ENCODE measurements at regions not wholly inside any gene's neighbourhood (a gene's known extent, or its start where the extent isn't known, plus 50 kb on each side); places are given as distances from the start of the nearest gene placed in this dataset.

GRCh38 chr20:22455259-22455658 is 129.1 kb downstream of the FOXA2 start:
- TF ChIP-seq POLR2A (IDR thresholded peaks at IDR 0.05; ENCODE audit: low read length) (no peak), GATA1 (IDR thresholded peaks at IDR 0.05; ENCODE audit: low read depth, low read length) (no peak)

Data from erythroblast (primary cell).